Retinal pigment epithelial cell (primary cell): ENCODE measurements at regions not wholly inside any gene's neighbourhood (a gene's known extent, or its start where the extent isn't known, plus 50 kb on each side); places are given as distances from the start of the nearest gene placed in this dataset.

Source experiments
- DNase-seq: peaks from one replicate; pipeline ENCODE4 v3.0.0-alpha.2; 2010; ENCODE audit warnings: low read depth
- H3K4me3 ChIP-seq: 2 replicates; pipeline ENCODE4 v1.5.1; 2011; ENCODE audit warnings: mild to moderate bottlenecking, low read length, control low read depth, moderate library complexity
- CTCF ChIP-seq: conservative IDR thresholded peaks from 2 replicates; pipeline ENCODE4 v1.5.1; 2011; ENCODE audit warnings: low read depth, low read length, control low read depth, inconsistent platforms

- DNase-seq = no peak
- no peak for TF ChIP-seq CTCF
- H3K4me3 ChIP-seq = no peak overlapping the region
These were observed 108.2 kb upstream of the TOP3B start for GRCh38 chr22:22090650-22091399.

- TF ChIP-seq CTCF = no peak
- H3K4me3 ChIP-seq = no peak overlapping the region
- DNase-seq = no peak
These were observed 107.1 kb upstream of the TOP3B start for GRCh38 chr22:22089459-22090308.

- TF ChIP-seq CTCF = no peak
- no peak overlapping the region for H3K4me3 ChIP-seq
- DNase-seq = no peak
These were observed 106.3 kb upstream of the TOP3B start for GRCh38 chr22:22088658-22089458.

GRCh38 chr22:22087854-22088657 lies 105.5 kb upstream of the TOP3B start:
- H3K4me3 ChIP-seq = no peak overlapping the region
- no peak for TF ChIP-seq CTCF
- DNase-seq = no peak

- TF ChIP-seq CTCF = no peak
- DNase-seq = no peak
- no peak overlapping the region for H3K4me3 ChIP-seq
These were observed 104.0 kb upstream of the TOP3B start for GRCh38 chr22:22086501-22087158.

GRCh38 chr22:22085702-22086500 lies 103.3 kb upstream of the TOP3B start:
- TF ChIP-seq CTCF = no peak
- H3K4me3 ChIP-seq = no peak overlapping the region
- DNase-seq = no peak
